ENCODE measurements at regions not wholly inside any gene's neighbourhood (a gene's known extent, or its start where the extent isn't known, plus 50 kb on each side); places are given as distances from the start of the nearest gene placed in this dataset.
"Not testable (repeated sequence)": the region's sequence is repeated elsewhere in the genome, so short reads cannot be mapped to it uniquely, and the experiment has no call there.

GRCh38 chr17:21558921-21559320, 133.4 kb upstream of the KCNJ18 start:
- not testable (repeated sequence) for FAIRE-seq

GRCh38 chr17:21564262-21564661, 128.1 kb upstream of the KCNJ18 start:
- FAIRE-seq: no peak

- not testable (repeated sequence) for FAIRE-seq
Observed at GRCh38 chr17:21564757-21565156, 127.6 kb upstream of the KCNJ18 start.

- FAIRE-seq: not testable (repeated sequence)
Observed at GRCh38 chr17:21570427-21570826, 121.9 kb upstream of the KCNJ18 start.

- FAIRE-seq: not testable (repeated sequence)
Observed at GRCh38 chr17:21572148-21572547, 120.2 kb upstream of the KCNJ18 start.

GRCh38 chr17:21573271-21573960, 118.9 kb upstream of the KCNJ18 start:
- FAIRE-seq: not testable (repeated sequence)

- no peak for FAIRE-seq
Observed at GRCh38 chr17:21573961-21574610, 118.2 kb upstream of the KCNJ18 start.

- not testable (repeated sequence) for FAIRE-seq
Observed at GRCh38 chr17:21574611-21575255, 117.6 kb upstream of the KCNJ18 start.

- not testable (repeated sequence) for FAIRE-seq
Observed at GRCh38 chr17:21578783-21579182, 113.5 kb upstream of the KCNJ18 start.

- FAIRE-seq: no peak
Observed at GRCh38 chr17:21592774-21593173, 99.5 kb upstream of the KCNJ18 start.

GRCh38 chr17:21593452-21594105, 98.7 kb upstream of the KCNJ18 start:
- not testable (repeated sequence) for FAIRE-seq

GRCh38 chr17:21595086-21595485, 97.2 kb upstream of the KCNJ18 start:
- peak; percentile 8 for FAIRE-seq

GRCh38 chr17:21602176-21602575, 90.1 kb upstream of the KCNJ18 start:
- no peak for FAIRE-seq

- FAIRE-seq: peak; percentile 33
Observed at GRCh38 chr17:21603292-21603691, 89.0 kb upstream of the KCNJ18 start.

GRCh38 chr17:21611443-21611842, 80.9 kb upstream of the KCNJ18 start:
- FAIRE-seq: not testable (repeated sequence)

- FAIRE-seq: not testable (repeated sequence)
Observed at GRCh38 chr17:21612123-21613070, 79.9 kb upstream of the KCNJ18 start.

- FAIRE-seq: no peak
Observed at GRCh38 chr17:21613071-21613429, 79.3 kb upstream of the KCNJ18 start.

- not testable (repeated sequence) for FAIRE-seq
Observed at GRCh38 chr17:21626987-21627386, 65.3 kb upstream of the KCNJ18 start.

All from endometrium (tissue), 2 donors.